Ecto neural progenitor cell (in vitro differentiated cells): ENCODE measurements at regions not wholly inside any gene's neighbourhood (a gene's known extent, or its start where the extent isn't known, plus 50 kb on each side); places are given as distances from the start of the nearest gene placed in this dataset.

Experiments used
- DNase-seq: peaks from one replicate; pipeline ENCODE4 v3.0.0-alpha.2; 2018; ENCODE audit warnings: low spot score

- no peak for DNase-seq
Measured at GRCh38 chr18:41237317-41237716, 717.7 kb upstream of the PIK3C3 start.

DNA sequence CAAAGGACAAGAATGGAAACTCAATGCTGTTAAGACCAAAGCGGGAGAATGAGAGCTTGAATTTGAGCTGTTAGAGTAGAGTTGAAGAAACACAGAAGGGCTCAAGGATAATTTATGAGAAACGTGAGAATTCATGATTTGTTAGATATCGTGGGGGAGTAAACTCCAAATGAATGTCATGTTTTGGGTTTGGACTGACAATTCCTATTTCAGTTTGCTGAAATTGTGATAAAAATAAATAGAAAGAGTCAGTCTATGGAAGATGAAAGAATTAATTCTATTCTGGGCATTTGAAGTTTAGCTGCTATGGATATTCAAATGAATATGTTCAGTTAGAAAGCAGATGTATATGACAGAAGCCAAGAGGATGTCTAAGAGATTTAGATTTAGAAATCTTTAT is 723.4 kb upstream of the PIK3C3 start:
- no peak for DNase-seq

GRCh38 chr18:41227993-41228392 is 727.0 kb upstream of the PIK3C3 start:
- no peak for DNase-seq

GRCh38 chr18:41226911-41227310 is 728.1 kb upstream of the PIK3C3 start:
- DNase-seq = no peak

DNA sequence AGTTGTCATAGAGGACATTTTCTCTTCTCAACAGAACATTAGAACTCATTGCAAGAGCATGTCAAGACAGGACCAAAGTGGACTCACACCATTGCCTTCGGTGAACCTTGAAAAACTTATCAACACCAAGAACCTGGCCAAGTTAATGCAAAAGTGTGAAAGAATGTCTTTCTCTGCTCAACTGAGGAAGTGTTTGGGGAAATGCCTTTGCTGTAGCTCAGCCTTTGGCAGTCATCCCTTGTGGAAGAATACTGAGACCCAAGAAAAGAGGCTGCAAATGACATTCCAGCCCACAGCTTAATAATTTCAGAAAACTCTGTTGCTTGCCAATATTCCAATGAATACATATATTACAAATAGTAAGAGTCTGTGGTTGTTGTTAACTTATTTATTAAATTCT is 728.8 kb upstream of the PIK3C3 start:
- no peak for DNase-seq

GRCh38 chr18:41216341-41217003 is 738.6 kb upstream of the PIK3C3 start:
- no peak for DNase-seq

- no peak for DNase-seq
Measured at GRCh38 chr18:41207706-41208105, 747.3 kb upstream of the PIK3C3 start.

DNA sequence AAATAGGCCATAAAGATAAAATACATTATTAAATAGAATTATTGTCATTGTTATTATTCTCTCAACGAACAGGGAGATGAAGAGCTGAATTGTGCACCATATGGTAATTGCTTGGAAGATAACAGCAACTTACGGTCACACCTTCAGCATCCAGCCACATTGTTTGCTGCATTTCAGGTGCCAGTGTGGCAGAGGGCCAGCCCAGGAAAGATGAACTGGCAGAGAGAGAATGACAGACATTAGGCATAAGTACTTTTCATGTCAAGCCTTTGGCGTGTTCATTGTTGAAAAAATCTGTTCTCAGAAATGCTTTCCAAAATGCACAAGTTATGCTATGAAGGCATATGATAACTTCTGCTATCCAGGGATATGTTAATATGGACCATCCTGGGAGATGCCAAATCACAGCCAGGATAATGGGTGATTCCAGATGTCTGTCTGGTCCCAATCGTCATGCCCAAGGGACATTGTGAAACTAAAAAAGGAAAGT is 748.6 kb upstream of the PIK3C3 start:
- no peak for DNase-seq

DNA sequence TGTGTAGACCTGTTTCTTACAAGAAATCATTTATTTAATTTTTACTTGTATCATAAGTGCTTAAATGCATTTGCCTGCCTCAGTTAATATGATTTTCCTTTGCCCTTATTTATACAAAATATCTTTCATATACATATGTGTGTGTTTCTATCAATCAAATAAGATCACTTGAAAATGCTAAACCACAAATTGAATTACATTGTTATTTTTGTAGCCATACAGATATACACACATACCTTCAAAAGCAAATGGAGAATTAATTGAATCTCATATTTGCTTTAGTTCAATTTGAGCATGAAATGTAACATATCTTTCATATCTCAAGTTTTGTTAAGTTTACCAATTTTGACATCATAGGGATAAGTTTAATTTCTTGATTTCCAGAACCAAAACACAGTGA is 755.8 kb upstream of the PIK3C3 start:
- DNase-seq = no peak

GRCh38 chr18:41197967-41198366 is 757.1 kb upstream of the PIK3C3 start:
- no peak for DNase-seq

- no peak for DNase-seq
Measured at GRCh38 chr18:41170346-41170745, 784.7 kb upstream of the PIK3C3 start.

GRCh38 chr18:41165625-41166024 is 789.4 kb upstream of the PIK3C3 start:
- DNase-seq = no peak

GRCh38 chr18:41162781-41163180 is 792.3 kb upstream of the PIK3C3 start:
- DNase-seq = no peak

GRCh38 chr18:41162191-41162590 is 792.8 kb upstream of the PIK3C3 start:
- no peak for DNase-seq

DNA sequence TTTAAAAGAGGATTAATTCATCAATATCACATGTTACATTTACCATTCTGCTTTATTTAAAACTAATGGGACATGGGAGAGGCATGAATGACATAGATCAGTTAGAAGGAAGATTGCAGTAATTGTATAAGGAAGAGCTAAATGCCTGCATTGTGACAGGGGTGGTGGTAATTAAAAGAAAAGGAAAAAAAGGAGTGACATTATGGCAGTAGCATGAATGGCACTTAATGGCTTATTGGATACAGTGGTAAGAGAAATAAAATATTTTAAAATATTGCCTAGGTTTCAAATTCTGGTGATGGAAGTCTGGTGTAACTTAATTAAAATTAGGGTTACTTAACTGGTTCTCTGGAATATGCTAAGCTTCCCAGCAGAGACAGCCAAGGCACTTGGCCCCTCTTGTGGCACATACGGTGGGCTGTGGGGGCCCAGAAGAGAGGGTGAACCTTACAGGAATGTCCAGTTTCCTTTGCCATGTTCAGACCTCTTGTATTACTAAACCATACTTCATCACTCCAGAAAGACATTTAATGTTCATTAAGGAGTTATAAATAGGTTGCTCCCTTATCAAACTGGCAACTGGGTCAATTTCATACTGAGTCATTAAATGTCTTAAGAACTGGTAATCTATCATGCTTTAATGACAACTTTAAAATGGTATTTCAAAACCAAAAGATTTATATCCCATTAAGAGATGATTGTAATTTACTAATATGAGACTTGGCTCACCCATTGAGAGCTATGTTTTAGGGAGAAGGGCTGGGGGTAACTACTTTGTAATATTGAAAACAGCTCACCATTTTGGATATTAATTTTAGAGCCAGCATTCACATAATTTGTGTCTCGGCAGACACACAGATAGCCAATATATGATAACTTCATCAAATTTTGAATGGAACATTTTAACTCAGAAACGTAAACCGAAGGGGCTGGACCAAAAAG is 798.9 kb upstream of the PIK3C3 start:
- no peak for DNase-seq

- DNase-seq = no peak
Measured at GRCh38 chr18:41155025-41155424, 800.0 kb upstream of the PIK3C3 start.

DNA sequence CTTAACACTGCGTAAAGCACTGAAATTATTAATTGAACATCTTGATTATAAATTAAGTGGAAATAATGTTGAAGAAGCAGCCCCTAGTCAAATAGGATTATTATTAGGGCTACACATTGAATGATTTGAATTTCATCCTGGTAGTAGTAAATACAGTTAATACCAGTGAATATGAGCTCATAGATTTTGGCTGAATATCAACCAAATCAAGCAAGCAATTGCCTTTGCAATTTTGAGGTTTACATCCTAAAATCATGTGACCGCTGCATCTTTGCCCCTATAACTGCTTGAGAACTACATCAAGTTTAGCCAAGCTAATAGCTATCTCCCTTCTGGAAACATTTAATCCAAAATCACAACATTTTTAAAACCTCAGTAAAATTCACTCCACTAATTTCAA is 801.2 kb upstream of the PIK3C3 start:
- DNase-seq = no peak

- no peak for DNase-seq
Measured at GRCh38 chr18:41150316-41150715, 804.7 kb upstream of the PIK3C3 start.

DNA sequence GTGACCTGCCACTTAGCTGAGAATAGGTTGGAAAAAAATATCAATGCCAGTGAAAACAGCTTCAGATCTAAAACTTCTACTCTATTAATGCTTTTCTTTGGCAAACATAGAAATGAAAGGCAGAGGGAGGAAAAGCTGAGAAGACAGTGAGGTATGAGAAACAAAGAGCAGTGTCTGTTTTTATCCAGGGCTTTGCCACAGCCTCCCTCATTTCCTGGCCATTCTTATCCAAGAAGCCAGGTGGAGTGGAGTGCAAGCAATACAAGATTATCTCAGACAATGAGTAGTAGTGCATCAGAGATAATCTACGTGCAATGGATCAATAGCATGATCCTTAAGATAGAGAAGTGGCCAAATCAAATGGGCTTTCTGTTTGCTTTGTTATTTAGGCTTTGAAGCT is 808.7 kb upstream of the PIK3C3 start:
- no peak for DNase-seq

GRCh38 chr18:41145516-41145915 is 809.5 kb upstream of the PIK3C3 start:
- no peak for DNase-seq

- no peak for DNase-seq
Measured at GRCh38 chr18:41144441-41144840, 810.6 kb upstream of the PIK3C3 start.

DNA sequence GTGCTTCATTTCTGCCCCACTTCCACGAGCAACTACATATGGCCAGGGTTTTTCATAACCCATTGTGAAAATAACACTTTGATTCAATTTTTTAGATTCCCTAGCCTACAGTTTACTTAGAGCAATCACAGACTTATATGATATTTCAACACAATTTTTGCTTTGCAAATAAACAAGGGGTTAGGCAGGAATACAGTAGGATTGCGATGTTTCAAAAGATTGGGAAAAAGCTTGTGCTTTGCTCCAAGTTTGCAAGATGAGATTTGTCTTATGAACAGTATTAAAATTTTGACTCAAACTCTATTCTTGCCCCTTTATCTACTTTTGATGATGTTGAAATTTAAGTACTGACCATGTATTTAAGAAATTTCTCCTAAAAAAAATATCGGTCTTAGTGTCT is 814.5 kb upstream of the PIK3C3 start:
- no peak for DNase-seq

DNA sequence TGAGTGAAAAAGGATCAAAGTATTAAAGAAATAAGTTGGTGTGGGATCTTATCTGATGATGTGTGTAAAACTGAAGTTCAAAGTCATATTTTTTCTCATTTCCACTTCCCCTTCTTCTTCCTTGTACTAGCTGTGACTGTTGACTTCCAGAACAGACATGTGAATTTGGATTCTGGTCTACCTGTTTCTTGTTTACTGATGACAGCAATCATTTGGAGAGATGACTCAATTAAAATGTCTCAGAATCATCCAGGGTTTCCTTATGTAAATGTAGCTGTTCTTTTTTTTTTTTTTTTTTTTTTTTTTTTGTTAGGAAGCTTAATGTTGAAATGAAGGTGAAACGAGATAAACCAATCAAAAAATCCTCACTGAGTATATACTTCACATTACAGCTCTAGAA is 819.9 kb upstream of the PIK3C3 start:
- no peak for DNase-seq
